ENCODE measurements at regions not wholly inside any gene's neighbourhood (a gene's known extent, or its start where the extent isn't known, plus 50 kb on each side); places are given as distances from the start of the nearest gene placed in this dataset.

DNA sequence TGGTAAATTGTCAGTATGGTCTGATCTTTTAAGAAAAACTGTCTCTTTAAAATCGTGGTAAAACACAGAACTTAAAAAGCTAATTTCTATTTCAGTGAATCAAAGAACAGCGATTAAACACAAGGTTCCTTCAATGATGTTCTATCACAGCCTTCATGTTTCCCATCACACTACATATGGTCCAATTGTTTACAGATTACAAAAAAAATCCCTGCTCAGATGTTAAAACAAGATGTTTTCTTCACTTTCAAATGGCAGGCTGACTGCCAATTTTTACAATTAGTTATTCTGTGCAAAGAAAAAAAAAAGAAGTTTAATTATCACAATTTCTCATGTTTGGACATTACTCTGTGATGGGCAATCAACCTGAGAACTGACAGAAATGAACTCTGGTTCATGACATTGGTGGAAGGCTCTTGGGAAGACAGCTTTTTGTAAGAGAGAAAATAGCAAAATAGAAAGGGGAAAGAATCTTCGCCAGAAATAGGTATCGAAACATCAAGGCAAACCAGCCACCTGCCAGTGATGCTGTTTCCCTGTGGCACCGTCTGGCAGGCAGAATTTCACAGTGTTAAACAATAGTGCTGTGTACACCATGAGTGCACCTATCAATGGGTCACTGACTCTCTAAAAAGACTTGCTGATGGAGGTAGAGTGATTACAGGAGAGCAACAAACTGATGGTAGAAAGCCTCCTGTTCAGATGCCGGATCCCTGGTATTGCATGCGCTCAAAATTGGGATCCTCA is 1020.0 kb upstream of the ARRDC3 start:
- Histone ChIP-seq H3K4me1 (ENCODE audit: control insufficient read depth, insufficient read depth, low read length) (no peaks in the 10 kb centered on the region), H3K9me3 (ENCODE audit: control insufficient read depth, insufficient read depth, low read length) (no peaks in the 10 kb centered on the region), H3K36me3 (ENCODE audit: control insufficient read depth, insufficient read depth, low read length) (no peaks in the 10 kb centered on the region), H3K4me3 (ENCODE audit: low read depth, low read length) (no peak overlapping the region), H3K27me3 (ENCODE audit: control insufficient read depth, insufficient read depth, low read length) (no peaks in the 10 kb centered on the region), H3K27ac (ENCODE audit: low read depth, low read length) (no peak overlapping the region), H3K9ac (ENCODE audit: low read depth, low read length) (no peak overlapping the region)

DNA sequence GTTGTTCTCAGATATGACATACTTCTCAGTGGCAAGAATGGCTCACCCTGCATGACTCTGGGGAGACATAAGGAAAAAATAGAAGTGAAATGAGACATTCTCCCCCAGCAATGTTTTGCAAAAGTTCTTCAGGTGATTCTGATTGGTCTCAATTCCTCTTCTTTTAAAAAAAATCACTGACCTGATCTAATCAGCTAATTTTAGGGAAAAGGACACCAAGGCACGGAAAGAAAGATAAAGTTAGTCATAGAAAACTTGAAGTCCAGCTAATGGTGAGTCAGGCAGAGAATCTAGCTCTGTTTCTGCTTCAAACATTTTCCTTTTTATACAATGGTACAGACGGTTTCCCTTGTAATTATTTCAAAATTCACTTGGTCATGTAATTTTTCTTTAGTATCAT is 1018.9 kb upstream of the ARRDC3 start:
- H3K9me3 ChIP-seq (ENCODE audit: control insufficient read depth, insufficient read depth, low read length): no peaks in the 10 kb centered on the region
- H3K9ac ChIP-seq (ENCODE audit: low read depth, low read length): no peak overlapping the region
- H3K4me1 ChIP-seq (ENCODE audit: control insufficient read depth, insufficient read depth, low read length): no peaks in the 10 kb centered on the region
- H3K27me3 ChIP-seq (ENCODE audit: control insufficient read depth, insufficient read depth, low read length): no peaks in the 10 kb centered on the region
- H3K27ac ChIP-seq (ENCODE audit: low read depth, low read length): no peak overlapping the region
- no peaks in the 10 kb centered on the region for H3K36me3 ChIP-seq (ENCODE audit: control insufficient read depth, insufficient read depth, low read length)
- H3K4me3 ChIP-seq (ENCODE audit: low read depth, low read length): no peak overlapping the region

DNA sequence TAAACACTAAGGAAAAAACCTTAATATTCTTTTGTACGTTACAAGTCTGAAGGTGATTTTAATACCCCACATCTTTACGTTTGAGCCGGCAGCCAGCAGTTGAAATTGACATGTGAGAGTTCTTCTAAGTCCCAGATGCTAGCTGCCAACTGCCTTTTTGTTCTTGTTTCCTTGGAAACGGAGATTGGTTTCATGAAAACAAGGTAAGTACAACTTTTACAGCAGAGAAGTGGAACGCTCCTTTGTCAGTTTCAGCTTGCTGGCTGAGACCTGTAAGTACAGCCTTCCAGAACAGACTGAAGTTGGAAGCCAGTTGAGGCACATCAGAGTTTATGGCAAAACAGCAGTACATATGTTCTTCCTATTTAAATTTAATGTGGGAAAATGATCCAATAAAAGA is 1018.4 kb upstream of the ARRDC3 start:
- Histone ChIP-seq H3K27ac (ENCODE audit: low read depth, low read length) (no peak overlapping the region), H3K4me1 (ENCODE audit: control insufficient read depth, insufficient read depth, low read length) (no peaks in the 10 kb centered on the region), H3K9me3 (ENCODE audit: control insufficient read depth, insufficient read depth, low read length) (no peaks in the 10 kb centered on the region), H3K27me3 (ENCODE audit: control insufficient read depth, insufficient read depth, low read length) (no peaks in the 10 kb centered on the region), H3K9ac (ENCODE audit: low read depth, low read length) (no peak overlapping the region), H3K36me3 (ENCODE audit: control insufficient read depth, insufficient read depth, low read length) (no peaks in the 10 kb centered on the region), H3K4me3 (ENCODE audit: low read depth, low read length) (no peak overlapping the region)

DNA sequence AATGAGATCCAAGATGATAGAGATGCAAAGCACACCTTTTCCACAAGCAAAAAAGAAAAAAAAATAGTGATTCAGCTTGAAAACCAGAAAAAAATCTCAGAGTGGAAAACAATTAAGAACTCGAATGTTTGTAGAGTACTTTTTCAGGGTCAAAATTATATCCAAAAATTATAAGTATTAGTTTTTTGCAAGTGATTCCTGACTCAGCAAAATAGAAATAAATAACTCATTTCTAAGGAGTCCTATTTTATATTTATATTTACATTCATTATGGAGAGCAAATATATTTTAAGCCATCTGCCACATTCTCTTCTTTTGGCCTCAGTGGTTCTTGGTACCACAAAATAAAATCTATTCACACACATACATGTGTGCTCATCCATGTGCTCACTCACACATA is 1011.8 kb upstream of the ARRDC3 start:
- Histone ChIP-seq H3K4me3 (ENCODE audit: low read depth, low read length) (no peak overlapping the region), H3K9ac (ENCODE audit: low read depth, low read length) (no peak overlapping the region), H3K27ac (ENCODE audit: low read depth, low read length) (no peak overlapping the region), H3K4me1 (ENCODE audit: control insufficient read depth, insufficient read depth, low read length) (no peaks in the 10 kb centered on the region), H3K27me3 (ENCODE audit: control insufficient read depth, insufficient read depth, low read length) (no peaks in the 10 kb centered on the region), H3K36me3 (ENCODE audit: control insufficient read depth, insufficient read depth, low read length) (no peaks in the 10 kb centered on the region), H3K9me3 (ENCODE audit: control insufficient read depth, insufficient read depth, low read length) (no peaks in the 10 kb centered on the region)

DNA sequence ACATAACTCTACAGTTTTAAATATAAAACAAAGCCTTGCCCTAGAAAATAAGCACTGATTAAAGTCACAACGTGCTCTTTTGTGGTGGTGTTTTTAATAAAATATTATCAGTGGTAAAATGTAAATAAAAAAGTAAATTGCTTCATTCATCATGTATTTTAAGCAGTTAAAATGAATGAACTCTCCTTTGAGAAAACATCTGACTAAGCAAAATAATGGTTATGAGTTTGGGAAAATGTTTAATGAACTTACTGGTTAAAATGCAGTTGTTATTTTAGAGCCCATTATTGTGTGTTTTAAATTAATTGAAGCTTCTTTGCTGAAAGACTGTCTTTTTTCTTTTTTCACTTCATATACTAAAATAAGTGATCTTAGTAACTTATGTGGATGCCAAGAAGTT is 1007.5 kb upstream of the ARRDC3 start:
- Histone ChIP-seq H3K9me3 (ENCODE audit: control insufficient read depth, insufficient read depth, low read length) (no peaks in the 10 kb centered on the region), H3K27me3 (ENCODE audit: control insufficient read depth, insufficient read depth, low read length) (no peaks in the 10 kb centered on the region), H3K9ac (ENCODE audit: low read depth, low read length) (no peak overlapping the region), H3K27ac (ENCODE audit: low read depth, low read length) (no peak overlapping the region), H3K4me1 (ENCODE audit: control insufficient read depth, insufficient read depth, low read length) (no peaks in the 10 kb centered on the region), H3K4me3 (ENCODE audit: low read depth, low read length) (no peak overlapping the region), H3K36me3 (ENCODE audit: control insufficient read depth, insufficient read depth, low read length) (no peaks in the 10 kb centered on the region)

DNA sequence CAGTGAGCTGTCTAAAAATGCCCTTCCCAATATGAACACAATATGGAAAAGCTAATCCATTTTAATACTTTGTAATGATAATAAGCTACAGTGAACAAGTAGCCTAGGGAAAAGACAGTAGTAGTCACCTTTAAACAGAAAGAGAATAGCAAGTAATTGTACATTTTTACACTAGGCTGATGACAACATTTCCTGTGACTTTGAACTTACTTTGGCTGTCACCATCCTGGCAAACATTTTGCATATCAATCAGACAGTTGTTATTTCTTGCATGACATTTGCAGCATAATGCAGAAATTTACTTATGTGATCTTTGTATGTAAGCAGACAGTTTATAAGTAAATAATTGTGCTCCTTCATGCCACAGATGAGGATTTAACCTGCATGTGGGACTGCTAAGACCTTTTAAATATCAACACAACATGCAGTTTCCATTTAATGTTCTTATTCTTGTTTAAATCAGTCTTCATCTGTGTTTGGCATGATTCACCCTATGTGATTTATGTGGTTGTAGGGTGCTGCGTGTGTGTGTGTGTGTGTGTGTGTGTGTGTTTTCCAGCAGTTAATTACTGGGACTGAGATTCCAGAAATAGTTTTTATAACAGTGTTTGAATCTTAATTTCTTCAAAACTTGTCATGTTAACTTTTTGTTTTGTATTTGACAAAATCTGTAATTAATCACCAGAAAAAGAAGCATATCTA is 997.1 kb upstream of the ARRDC3 start:
- H3K9ac ChIP-seq (ENCODE audit: low read depth, low read length): no peak overlapping the region
- no peak overlapping the region for H3K4me3 ChIP-seq (ENCODE audit: low read depth, low read length)
- H3K36me3 ChIP-seq (ENCODE audit: control insufficient read depth, insufficient read depth, low read length): no peaks in the 10 kb centered on the region
- H3K4me1 ChIP-seq (ENCODE audit: control insufficient read depth, insufficient read depth, low read length): peaks cover 6% of the 10 kb centered on the region; the same call in 1 of the 2 replicates
- H3K27me3 ChIP-seq (ENCODE audit: control insufficient read depth, insufficient read depth, low read length): no peaks in the 10 kb centered on the region
- H3K9me3 ChIP-seq (ENCODE audit: control insufficient read depth, insufficient read depth, low read length): no peaks in the 10 kb centered on the region
- H3K27ac ChIP-seq (ENCODE audit: low read depth, low read length): peak overlapping the region; percentile 56

DNA sequence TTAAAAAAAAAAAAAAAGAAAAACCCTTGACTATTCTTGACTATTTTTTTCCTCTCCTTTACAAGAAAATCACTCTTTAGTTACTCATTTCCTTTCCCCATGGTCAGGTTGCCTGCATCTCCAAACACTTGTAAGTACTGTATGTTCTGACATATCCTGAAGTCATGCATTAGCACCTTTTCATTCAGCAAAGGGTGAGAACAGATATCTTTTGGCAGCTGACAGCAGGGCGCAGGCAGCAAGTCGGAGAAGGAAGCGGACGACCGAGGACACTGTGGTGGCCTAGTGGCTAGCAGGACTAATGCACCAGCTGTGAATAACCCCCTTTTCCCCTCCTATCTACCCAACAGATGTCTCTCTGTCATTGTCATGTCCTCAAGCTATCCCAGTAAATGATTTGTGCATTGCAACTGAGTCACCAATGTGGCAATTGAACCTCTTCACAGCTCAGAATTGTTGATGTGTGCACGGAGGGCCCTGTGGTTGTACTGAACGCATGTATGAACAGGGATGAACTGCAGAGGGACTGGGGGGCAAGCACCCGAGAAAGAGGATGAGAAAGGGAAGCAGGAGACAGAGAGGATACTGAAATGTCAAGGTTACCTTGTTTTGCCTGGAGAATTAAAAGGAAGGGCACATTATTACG is 996.0 kb upstream of the ARRDC3 start:
- Histone ChIP-seq H3K9ac (ENCODE audit: low read depth, low read length) (no peak overlapping the region), H3K9me3 (ENCODE audit: control insufficient read depth, insufficient read depth, low read length) (no peaks in the 10 kb centered on the region), H3K4me1 (ENCODE audit: control insufficient read depth, insufficient read depth, low read length) (peaks cover 6% of the 10 kb centered on the region; the same call in 1 of the 2 replicates), H3K4me3 (ENCODE audit: low read depth, low read length) (no peak overlapping the region), H3K27me3 (ENCODE audit: control insufficient read depth, insufficient read depth, low read length) (no peaks in the 10 kb centered on the region), H3K36me3 (ENCODE audit: control insufficient read depth, insufficient read depth, low read length) (no peaks in the 10 kb centered on the region), H3K27ac (ENCODE audit: low read depth, low read length) (peak overlapping the region; percentile 56)

DNA sequence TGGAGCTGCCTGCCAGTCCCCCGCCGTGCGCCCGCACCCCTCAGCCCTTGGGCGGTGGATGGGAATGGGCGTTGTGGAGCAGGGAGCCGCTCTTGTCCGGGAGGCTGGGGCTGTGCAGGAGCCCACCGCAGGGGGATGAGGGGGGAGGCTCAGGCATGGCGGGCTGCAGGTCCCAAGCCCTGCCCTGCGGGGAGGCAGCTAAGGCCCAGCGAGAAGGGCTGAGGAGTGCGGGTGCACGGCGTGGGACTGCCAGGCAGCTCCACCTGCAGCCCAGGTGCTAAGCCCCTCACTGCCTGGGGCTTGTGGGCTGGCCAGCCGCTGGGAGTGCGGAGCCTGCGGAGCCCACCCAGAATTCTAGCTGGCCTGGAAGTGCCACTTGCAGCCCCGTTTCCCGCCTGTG is 991.7 kb upstream of the ARRDC3 start:
- Histone ChIP-seq H3K27ac (ENCODE audit: low read depth, low read length) (no peak overlapping the region), H3K9me3 (ENCODE audit: control insufficient read depth, insufficient read depth, low read length) (no peaks in the 10 kb centered on the region), H3K4me1 (ENCODE audit: control insufficient read depth, insufficient read depth, low read length) (peaks cover 8% of the 10 kb centered on the region), H3K9ac (ENCODE audit: low read depth, low read length) (no peak overlapping the region), H3K4me3 (ENCODE audit: low read depth, low read length) (no peak overlapping the region), H3K36me3 (ENCODE audit: control insufficient read depth, insufficient read depth, low read length) (no peaks in the 10 kb centered on the region), H3K27me3 (ENCODE audit: control insufficient read depth, insufficient read depth, low read length) (no peaks in the 10 kb centered on the region)

DNA sequence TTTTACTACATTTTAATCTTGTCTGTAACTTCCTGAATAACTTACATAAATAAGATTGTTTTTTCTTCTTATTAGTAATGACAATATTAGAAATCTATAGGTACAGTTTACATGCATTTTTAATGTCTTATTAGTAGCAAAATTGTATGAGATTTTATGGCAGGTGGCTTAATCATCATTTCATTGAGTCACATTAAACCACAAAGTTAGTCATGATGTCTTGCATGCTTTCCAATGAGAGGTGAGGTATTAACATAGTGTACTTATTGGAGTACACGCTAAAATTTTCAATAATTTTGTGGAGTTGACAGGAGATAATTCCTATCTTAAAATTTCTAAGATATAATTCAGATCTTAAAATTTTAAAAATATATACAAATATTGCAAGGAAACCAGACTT is 989.6 kb upstream of the ARRDC3 start:
- H3K27me3 ChIP-seq (ENCODE audit: control insufficient read depth, insufficient read depth, low read length): no peaks in the 10 kb centered on the region
- H3K36me3 ChIP-seq (ENCODE audit: control insufficient read depth, insufficient read depth, low read length): no peaks in the 10 kb centered on the region
- H3K27ac ChIP-seq (ENCODE audit: low read depth, low read length): no peak overlapping the region

DNA sequence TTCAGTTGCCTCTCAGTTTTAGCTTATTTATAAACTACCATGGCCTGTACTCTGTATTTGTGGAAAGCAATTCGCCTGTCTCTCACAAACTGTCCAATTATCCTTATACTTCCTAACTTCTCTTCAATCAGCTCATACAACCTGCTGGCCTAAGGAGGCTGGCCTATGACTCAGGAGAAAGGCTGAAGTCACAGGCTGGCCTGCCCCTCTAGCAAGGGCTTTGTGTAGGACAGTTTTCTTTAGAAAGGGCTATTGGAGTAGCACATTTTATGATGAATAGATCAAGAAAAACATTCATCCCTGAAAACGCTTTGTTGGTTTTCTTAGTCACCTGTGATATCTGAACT is 988.7 kb upstream of the ARRDC3 start:
- Histone ChIP-seq H3K36me3 (ENCODE audit: control insufficient read depth, insufficient read depth, low read length) (no peaks in the 10 kb centered on the region), H3K9me3 (ENCODE audit: control insufficient read depth, insufficient read depth, low read length) (no peaks in the 10 kb centered on the region), H3K4me3 (ENCODE audit: low read depth, low read length) (no peak overlapping the region), H3K27ac (ENCODE audit: low read depth, low read length) (peak overlapping the region; percentile 2), H3K27me3 (ENCODE audit: control insufficient read depth, insufficient read depth, low read length) (no peaks in the 10 kb centered on the region), H3K4me1 (ENCODE audit: control insufficient read depth, insufficient read depth, low read length) (peaks cover 8% of the 10 kb centered on the region), H3K9ac (ENCODE audit: low read depth, low read length) (no peak overlapping the region)

More for the DNA sequence above, 989.6 kb upstream of the ARRDC3 start:
- no peaks in the 10 kb centered on the region for H3K9me3 ChIP-seq (ENCODE audit: control insufficient read depth, insufficient read depth, low read length)
- peaks cover 8% of the 10 kb centered on the region for H3K4me1 ChIP-seq (ENCODE audit: control insufficient read depth, insufficient read depth, low read length)
- no peak overlapping the region for H3K9ac ChIP-seq (ENCODE audit: low read depth, low read length)
- H3K4me3 ChIP-seq (ENCODE audit: low read depth, low read length): no peak overlapping the region

Measured in HUES48 (cell line).